ENCODE measurements at regions not wholly inside any gene's neighbourhood (a gene's known extent, or its start where the extent isn't known, plus 50 kb on each side); places are given as distances from the start of the nearest gene placed in this dataset.
"Not testable (repeated sequence)": the region's sequence is repeated elsewhere in the genome, so short reads cannot be mapped to it uniquely, and the experiment has no call there.

DNA sequence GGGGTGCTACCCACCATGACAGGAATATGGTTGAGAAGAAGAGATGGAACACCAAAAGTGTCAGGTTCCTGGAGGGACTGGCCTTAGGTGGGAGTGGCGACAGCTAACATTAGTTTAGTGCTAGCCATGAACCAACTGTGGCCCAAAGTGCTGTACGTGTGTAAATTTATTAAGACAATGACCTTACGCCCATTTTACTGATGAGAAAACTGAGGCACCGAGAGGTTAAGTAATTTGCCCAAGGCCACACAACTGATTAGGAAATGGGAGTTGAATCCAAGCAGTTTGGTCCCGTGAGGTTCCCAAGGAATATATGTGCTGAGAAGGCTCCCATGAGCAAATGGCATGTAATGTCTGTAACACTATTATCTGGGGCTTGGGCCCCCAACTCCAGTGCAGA, 109.5 kb upstream of the SLC1A4 start:
- no peak for DNase-seq (ENCODE audit: low spot score)

DNA sequence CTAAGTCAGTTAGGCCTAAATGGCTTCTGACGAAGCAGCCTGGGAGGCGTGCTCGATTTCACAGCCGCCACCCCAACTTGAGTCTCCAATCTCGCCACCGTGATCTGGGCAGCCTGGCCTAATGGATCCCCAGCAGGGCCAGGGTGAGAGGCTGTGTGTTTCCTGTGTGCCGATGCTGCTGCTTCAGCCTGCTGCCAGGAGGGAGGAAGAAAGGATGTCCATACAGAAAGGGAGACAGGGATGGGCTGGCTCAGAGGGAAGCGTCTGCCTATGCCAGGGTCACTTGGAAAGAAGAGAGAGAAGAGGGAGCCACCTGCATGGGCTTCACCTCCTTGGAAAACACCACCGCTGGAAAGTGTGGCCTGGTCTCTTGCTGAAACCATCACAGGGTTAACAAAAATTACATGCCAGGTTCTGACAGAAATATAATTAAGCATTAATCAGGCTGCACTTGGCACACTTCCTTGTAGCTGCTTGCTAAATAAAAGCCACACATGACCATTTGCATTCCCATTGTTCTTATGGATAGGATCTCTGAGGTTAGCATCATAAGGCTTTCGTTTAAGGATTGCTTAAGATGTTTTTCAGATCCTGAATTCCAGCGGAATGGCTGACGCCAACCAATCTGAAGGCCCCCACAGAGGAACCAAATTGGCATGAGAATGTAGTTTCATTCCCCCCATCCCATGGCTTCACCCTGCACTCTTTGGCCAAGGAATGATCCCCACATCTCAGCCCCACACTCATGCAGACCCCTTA, 108.8 kb upstream of the SLC1A4 start:
- DNase-seq (ENCODE audit: low spot score) = no peak

DNA sequence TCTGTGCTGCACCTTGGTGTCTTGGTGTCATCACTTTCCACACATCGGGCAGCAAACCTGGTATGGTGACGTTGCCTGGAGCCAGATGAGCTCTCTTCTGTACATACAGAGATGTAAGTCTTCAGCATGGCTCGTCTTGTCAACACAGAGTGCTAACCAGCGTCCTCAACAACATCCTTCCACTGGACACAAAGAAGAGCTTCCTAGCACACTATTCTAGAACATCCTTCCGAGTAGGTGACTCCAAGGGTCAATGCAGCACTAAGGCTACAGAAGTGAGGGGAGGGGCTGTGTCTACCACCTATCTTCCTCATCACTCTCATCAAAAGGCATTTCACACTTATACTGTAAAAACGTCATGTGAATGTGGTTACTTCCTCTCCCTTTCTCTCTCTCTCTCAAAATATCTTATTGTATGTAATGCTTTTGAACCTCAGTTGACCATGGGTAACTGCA, 108.1 kb upstream of the SLC1A4 start:
- DNase-seq (ENCODE audit: low spot score) = no peak

DNA sequence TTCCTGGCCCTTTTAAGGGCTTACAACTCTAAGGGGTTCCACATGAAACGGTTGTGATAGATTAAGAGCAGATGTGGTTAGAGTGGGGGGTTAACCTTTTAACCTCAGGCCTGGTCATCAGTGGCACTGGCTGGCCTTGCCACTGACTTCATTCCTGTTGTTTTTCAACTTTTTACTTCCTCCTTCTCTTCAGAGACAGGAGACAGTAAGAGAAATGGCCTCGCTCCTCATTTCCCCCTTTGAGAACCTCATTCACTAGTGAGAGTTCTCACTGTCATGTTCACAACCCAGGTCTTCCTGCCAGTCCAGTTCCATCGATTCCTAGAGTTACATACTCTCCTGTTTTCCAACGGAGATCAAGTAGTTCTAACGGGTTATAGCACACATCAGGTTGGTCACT, 101.6 kb upstream of the SLC1A4 start:
- no peak for DNase-seq (ENCODE audit: low spot score)

DNA sequence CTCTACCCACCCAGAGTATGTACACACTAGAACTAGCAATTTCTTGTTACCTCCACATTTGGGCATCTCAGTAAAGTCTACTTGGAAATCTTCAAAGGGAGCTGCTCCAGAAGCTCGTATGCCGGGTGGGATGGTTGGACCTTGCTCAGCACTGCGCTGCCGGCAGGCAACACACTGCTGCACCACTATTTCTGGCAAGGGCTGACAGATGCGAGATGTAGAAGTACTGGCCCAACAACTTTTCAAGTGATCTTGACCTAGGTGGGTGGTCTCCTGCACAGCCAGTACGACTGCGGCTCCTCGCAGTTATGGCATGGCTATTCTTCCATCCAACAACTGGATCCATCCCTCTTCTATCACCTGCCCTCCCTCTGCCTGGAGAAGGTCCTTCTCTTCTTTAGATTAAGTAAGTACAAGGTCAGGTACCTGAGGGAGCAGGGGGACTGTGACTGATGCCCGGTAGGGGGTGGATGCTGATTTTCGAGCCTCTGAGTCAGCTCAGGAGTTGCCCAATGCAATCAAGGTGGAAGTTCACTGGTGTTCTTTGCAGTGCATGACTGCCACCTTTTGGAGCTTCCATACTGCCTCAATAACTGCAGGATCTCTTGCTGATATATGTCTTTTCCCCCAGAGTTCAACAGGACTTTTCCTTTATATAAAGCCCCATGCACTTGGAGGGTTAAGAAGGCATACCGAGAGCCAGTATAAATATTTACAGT, 100.4 kb upstream of the SLC1A4 start:
- DNase-seq (ENCODE audit: low spot score) = no peak

DNA sequence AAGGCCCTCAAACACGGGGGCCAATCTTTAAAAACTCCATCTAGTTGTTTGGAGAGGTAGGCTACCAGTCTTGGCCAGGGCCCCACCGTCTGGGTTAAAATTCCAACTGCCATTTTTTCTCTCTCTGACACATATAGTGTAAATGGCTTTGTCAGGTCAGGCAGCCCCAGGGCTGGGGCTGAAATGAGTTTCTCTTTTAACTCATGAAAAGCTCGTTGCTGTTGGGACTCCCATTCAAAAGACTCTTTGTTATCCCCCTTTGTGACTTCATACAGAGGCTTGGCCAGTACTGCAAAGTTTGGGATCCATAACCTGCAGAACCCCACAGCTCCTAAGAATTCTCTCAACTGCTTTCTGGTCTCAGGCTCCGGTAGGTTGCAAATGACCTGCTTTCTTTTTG, 99.4 kb upstream of the SLC1A4 start:
- no peak for DNase-seq (ENCODE audit: low spot score)

DNA sequence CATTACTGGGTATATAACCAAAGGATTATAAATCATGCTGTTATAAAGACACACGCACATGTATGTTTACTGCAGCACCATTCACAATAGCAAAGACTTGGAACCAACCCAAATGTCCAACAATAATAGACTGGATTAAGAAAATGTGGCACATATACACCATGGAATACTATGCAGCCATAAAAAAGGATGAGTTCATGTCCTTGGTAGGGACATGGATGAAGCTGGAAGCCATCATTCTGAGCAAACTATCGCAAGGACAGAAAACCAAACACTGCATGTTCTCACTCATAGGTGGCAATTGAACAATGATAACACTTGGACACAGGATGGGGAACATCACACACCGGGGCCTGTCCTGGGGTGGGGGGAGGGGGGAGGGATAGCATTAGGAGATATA, 92.6 kb upstream of the SLC1A4 start:
- not testable (repeated sequence) for DNase-seq (ENCODE audit: low spot score)

DNA sequence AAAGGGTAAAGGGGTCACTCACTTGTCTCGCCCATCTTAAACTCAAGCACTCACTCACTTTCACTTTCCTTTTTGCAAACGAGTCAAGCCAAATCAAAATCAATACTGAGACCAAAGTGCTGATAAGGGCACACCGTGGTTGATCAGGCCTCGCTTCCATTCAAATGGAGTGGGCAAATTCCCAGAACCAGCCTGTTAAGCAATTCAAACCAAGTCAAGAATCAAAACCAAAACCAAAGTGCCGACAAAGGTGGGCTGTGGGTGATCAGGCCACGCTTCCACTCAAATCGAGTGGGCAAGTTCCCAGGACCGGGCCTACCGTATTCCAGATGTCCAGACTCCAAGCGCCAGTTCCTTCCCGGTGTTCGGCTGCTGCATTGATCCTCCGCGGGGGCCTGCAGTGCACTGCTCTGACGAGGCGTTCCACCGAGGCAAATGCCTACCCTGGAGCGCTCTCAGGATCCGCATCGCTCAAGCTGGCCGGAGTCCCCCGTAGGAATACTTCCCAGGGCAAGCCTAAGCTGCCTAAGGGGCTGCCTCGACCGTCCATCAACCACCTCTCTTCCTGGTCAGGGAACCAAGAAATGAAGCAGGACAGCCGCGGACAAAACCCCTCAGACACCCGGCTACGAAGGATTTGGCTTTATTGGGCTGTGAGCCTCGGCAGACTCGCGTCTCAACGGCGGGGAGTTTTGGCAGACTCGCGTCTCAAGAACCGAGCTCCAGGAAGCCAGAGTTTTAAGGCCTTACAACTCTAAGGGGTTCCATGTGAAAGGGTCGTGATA, 89.9 kb upstream of the SLC1A4 start:
- no peak for DNase-seq (ENCODE audit: low spot score)

DNA sequence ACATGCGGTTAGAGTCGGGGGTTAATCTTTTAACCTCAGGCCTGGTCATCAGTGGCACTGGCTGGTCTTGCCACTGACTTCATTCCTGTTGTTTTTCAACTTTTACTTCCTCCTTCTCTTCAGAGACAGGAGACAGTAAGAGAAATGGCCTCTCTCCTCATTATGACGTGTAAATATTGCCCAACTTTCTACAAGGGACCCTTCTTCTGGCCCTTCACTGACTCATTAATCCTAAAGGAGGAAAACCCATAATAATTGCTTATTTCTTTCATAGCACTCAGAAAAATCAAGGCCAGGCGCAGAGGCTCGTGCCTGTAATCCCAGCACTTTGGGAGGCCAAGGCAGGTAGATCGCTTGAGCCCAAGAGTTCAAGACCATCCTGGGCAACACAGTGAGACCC, 89.3 kb upstream of the SLC1A4 start:
- not testable (repeated sequence) for DNase-seq (ENCODE audit: low spot score)

DNA sequence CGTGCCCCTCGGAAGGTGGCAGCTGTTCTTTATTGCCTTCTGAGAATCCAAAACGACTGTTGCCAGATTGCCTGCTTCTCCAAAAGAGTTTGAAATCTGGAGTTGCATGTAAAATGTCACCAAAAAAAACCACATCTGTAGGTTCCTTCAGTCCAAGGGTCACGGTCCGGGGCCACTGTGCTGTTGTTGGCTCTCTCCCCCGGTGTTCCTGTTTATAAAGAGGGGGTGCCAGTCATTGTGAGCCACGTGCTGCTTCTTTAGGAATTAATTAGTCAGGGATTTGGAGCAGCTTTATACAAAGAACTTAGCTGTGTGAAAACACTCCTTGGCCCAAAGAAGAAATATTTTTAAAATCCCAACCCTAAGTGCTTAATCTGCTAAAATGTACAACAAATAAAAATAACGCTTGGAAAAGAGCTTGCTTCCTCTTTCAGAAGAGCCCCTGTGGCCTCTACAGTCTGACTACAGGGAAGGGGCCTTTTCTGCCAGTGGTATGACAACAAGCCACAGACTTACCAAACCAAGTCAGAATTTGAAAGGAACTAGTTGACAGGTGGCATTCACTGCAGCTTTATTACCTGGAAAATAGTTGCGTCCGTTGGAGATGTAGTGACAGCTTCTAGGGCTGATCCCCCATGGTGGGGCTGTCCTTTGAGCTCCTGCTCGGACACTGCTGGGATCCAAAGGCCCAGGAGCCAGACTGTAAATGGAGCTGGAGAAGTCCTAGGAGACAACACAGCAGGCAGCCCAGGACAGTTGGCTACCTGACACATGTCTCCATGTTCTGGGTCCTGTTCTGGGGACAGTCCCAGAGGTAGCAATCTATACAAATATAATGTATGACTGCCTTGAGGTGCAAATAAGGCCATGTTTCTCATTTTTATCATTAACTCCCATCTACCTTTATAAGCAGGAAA, 84.5 kb upstream of the SLC1A4 start:
- DNase-seq (ENCODE audit: low spot score) = no peak

DNA sequence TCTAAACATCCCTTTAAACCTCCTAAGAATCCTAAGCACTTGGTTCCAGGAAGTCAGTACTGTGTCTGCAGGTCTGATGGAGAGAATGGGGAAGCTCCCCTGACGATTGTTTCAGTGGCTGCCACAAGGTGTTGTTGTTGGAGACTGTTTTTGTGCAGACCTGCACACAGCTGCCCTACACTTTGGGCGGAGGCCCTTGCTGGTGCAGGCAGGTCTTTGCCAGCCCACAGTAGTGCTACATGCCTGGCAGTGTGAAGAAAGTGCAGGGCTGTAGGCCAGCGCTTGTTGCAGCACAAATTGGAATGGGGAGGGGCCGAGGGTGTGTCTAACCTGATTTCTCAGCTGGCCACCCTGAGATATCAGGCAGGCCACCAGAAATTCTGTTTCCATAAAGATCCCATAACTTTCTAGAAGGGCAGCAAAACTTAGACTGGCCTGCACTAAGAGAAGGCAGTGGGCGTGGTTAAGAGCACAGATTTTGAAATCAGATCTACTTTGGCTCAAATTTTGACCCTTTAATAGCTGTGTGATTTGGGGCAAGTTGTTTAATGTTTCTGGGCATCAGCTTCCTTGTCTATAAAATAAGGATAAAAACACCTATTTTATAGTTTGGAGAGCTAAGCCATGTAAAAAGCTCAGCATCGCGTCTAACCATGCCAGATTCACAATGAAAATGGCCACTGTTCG, 83.7 kb upstream of the SLC1A4 start:
- no peak for DNase-seq (ENCODE audit: low spot score)

DNA sequence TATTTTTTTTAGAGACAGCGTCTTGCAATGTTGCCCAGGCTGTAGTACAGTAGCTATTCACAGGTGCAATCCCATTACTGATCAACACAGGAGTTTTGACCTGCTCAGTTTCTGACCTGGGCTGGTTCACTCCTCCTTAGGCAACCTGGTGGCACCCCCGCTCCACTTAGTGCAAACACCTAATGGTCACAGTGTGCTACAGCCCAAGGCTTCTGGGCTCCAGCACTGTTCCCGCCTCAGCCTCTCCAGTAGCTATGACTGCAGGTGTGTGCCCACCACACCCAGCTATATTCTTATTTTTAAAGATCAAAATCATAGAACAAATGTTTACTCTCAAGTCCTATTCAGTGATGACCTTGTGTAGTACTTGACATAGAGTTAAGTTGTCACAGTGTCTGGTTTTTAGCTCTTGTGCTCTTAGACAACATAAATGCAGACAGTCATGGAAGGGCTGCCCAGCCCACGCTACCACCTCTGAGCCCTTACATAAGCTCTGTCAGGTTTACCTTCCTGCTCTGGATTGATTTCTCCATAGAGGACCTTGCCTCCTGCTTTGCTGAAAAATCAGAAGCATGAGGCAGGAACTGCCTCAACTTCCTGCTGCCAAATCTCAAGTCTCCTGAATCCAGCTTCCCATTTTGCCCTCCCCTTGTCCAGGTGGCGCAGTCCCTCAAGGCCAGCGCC, 82.2 kb upstream of the SLC1A4 start:
- DNase-seq (ENCODE audit: low spot score) = no peak

DNA sequence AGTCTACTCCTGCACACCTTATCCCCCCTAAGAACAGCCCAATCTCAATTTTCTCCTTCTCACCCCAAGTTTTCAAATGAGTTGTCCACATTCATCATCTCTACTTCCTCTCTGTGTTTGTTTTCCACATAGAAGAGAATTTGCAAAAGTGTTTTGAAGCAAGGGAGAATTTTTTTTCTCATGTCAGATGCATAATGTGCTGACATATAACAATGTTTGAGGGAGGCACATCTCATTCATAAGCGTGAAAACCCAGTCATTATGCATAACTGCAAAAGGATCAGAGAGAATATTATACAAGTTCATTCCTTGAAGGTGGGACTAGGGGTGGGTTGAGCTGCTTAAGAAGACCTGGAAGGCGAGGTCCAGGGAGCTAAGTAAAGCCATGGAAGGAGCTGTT, 80.8 kb upstream of the SLC1A4 start:
- no peak for DNase-seq (ENCODE audit: low spot score)

DNA sequence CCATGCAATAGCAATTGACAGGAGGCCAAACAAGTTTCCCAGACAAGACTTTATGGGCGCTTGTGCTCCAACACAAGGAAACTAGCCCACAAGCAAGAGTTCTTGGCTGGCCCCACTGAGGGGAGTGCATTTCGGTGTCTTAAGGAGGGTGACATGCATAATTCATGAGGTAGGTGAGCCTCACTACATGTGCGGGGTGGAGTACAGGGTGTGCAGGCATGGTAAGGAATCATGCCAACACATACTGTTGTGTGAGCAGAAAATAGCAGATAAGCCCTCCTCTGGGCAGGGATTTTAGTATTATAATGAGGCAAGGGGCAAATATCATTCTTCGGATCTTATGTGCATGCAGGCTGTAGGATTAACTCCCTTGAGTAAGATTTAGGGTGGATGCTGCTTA, 78.7 kb upstream of the SLC1A4 start:
- no peak for DNase-seq (ENCODE audit: low spot score)

DNA sequence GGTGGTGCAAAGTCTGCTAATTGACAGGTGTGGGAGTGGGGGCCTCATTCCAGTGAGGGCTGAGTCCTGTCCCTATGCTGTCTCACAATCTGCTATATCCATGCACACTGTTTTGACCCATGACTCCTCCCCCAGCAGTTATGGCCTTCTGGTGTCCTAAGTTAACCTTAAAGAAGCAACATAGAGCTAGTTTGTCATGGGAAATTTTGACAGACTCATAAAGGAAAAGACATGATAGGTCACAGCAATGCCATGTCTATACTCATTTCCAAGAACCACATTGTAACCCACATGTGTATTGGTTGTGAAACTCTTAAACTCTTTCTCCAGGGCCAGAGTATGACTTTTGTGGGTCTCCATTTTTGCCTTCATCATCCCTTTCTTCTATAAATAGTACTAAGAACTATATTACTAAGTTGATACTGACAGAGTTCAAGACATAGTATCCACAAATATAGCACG, 78.2 kb upstream of the SLC1A4 start:
- no peak for DNase-seq (ENCODE audit: low spot score)

DNA sequence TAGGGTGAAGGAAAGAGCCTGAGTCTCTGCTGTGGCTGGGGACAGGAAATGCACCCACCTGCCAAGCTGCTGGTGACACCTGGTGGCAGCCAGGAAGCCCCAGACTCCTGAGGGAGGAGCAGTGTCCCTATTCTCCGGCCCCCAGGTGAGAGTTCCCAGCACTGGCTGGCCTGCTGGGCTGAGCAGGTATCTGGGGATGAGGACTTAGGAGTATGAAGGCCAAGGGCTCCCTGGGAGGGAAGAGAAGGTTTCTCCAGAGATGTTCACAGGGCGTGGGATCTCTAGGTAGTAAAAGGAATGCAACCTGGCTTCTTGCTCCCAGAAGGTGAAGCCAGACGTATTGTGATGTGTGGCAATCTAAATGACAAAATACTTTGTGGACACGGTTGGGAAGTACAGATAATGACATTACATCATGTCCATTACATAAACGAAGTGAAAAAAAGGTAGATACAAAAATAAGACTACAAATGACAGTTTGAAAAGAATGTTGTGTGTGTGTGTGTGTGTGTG, 75.8 kb upstream of the SLC1A4 start:
- DNase-seq (ENCODE audit: low spot score) = no peak

DNA sequence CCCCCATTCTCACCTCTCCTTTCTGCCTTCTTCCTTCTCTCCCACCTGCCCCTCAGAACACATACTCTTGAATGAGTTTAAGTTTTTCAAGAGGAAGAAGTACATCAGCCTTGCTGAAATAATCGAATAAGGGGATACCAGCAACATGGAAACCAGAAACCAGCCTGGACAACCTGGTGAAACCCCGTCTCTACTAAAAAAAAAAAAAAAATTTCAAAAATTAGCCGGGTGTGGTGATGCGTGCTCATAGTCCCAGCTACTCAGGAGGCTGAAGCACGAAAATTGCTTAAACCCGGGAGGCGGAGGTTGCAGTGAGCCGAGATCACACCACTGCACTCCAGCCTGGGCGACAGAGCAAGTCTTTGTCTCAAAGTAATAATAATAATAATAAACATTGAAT, 75.0 kb upstream of the SLC1A4 start:
- no peak for DNase-seq (ENCODE audit: low spot score)

DNA sequence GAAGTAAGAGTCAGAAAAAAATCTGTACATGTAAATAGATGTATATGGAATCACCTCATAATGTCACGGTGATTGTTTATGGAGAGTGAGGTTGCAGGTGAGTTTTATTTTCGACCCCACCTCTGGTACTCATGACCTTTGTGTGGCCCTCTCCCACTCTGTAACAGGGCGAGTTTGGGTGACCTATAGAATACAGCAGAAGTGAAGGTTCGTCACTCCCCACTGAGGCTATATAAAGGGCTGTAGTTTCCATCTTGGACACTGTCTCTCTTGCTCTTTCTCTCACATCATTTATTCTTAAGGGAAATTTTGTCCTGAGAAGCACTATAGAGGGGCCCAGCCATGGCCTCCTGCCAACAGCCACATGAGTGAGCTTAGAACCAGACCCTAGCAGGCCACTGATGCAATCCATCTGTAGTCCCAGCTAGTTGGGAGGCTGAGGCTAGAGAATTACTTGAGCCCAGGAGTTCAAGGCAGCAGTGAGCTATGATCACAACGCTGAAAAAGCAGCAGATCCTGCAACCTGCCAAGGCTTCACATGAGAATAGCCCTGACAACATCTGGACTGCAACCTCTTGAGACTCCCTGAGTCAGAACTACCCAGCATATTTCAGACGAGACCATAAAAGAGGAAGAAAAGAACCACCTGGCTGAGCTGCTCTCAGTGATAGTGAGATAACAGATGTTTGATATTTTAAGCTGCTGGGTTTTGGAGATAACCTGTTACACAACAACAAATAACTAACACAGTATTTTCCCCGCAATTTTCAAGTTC, 74.3 kb upstream of the SLC1A4 start:
- DNase-seq (ENCODE audit: low spot score) = no peak

DNA sequence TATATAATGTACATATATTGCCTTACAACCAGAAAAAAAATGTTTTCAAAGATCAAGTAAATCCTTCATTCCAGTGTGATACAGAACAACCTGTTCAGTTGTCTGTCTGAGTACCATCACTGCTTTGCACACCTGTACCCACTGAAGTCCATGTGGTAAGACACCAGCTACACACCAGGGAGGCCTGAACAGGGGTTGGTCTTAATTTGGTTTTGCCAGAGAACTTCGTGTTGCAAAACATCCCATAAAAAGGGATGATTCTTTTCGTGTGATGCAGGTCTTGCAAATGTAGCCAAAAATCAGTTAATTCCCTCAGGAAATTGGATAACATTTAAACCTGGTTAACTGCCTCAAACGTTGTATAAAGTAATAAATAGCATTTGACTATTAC, 73.7 kb upstream of the SLC1A4 start:
- DNase-seq (ENCODE audit: low spot score) = no peak
